ENCODE measurements at regions not wholly inside any gene's neighbourhood (a gene's known extent, or its start where the extent isn't known, plus 50 kb on each side); places are given as distances from the start of the nearest gene placed in this dataset.

GRCh38 chr3:102237181-102237580, 197.6 kb upstream of the ZPLD1 start:
- Histone ChIP-seq H3K9me3 (ENCODE audit: control insufficient read depth, low read length) (peaks cover 10% of the 10 kb centered on the region), H3K27ac (ENCODE audit: low read depth, low read length) (no peak overlapping the region), H3K9ac (ENCODE audit: extremely low read depth, low read length, poor library complexity, severe bottlenecking) (no peak overlapping the region), H3K36me3 (ENCODE audit: control insufficient read depth, insufficient read depth, low read length) (no peaks in the 10 kb centered on the region), H3K4me3 (ENCODE audit: low read length) (no peak overlapping the region), H3K27me3 (ENCODE audit: control insufficient read depth, insufficient read depth, low read length, poor library complexity, severe bottlenecking) (no peaks in the 10 kb centered on the region), H3K4me1 (ENCODE audit: control insufficient read depth, insufficient read depth, low read length) (peaks cover 2% of the 10 kb centered on the region)
- DNase-seq = no peak
- TF ChIP-seq, protein P1, sequence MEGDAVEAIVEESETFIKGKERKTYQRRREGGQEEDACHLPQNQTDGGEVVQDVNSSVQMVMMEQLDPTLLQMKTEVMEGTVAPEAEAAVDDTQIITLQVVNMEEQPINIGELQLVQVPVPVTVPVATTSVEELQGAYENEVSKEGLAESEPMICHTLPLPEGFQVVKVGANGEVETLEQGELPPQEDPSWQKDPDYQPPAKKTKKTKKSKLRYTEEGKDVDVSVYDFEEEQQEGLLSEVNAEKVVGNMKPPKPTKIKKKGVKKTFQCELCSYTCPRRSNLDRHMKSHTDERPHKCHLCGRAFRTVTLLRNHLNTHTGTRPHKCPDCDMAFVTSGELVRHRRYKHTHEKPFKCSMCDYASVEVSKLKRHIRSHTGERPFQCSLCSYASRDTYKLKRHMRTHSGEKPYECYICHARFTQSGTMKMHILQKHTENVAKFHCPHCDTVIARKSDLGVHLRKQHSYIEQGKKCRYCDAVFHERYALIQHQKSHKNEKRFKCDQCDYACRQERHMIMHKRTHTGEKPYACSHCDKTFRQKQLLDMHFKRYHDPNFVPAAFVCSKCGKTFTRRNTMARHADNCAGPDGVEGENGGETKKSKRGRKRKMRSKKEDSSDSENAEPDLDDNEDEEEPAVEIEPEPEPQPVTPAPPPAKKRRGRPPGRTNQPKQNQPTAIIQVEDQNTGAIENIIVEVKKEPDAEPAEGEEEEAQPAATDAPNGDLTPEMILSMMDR (conservative IDR thresholded peaks at IDR 0.05) = no peak
- Mint-ChIP-seq H3K36me3 (ENCODE audit: low read depth) (no peaks in the 10 kb centered on the region), H3K4me3 (no peak overlapping the region), H3K9me3 (no peaks in the 10 kb centered on the region), H3K27ac (no peak overlapping the region), H3K4me1 (peaks cover 22% of the 10 kb centered on the region), H3K27me3 (ENCODE audit: insufficient read depth) (no peaks in the 10 kb centered on the region)
- WGBS, 2 experiments (ENCODE audit: insufficient coverage in 1 of 2, insufficient read length in 1 of 2) = 85 to 100% methylated on average over 1 to 3 of the region's 3 CpGs

GRCh38 chr3:102237838-102238237, 197.0 kb upstream of the ZPLD1 start:
- H3K27me3 ChIP-seq (ENCODE audit: control insufficient read depth, insufficient read depth, low read length, poor library complexity, severe bottlenecking) = no peaks in the 10 kb centered on the region
- no peaks in the 10 kb centered on the region for H3K27me3 Mint-ChIP-seq (ENCODE audit: insufficient read depth)
- peaks cover 10% of the 10 kb centered on the region for H3K9me3 ChIP-seq (ENCODE audit: control insufficient read depth, low read length)
- no peak overlapping the region for H3K9ac ChIP-seq (ENCODE audit: extremely low read depth, low read length, poor library complexity, severe bottlenecking)
- no peak overlapping the region for H3K4me3 ChIP-seq (ENCODE audit: low read length)
- no peak overlapping the region for H3K27ac ChIP-seq (ENCODE audit: low read depth, low read length)
- H3K4me1 ChIP-seq (ENCODE audit: control insufficient read depth, insufficient read depth, low read length) = peaks cover 2% of the 10 kb centered on the region
- H3K9me3 Mint-ChIP-seq = no peaks in the 10 kb centered on the region
- TF ChIP-seq, protein P1 (conservative IDR thresholded peaks at IDR 0.05) = no peak
- peaks cover 22% of the 10 kb centered on the region for H3K4me1 Mint-ChIP-seq
- H3K36me3 ChIP-seq (ENCODE audit: control insufficient read depth, insufficient read depth, low read length) = no peaks in the 10 kb centered on the region
- H3K4me3 Mint-ChIP-seq = no peak overlapping the region
- H3K27ac Mint-ChIP-seq = no peak overlapping the region
- 93% methylated on average over 2 of the region's 2 CpGs; no CpG with 5 or more reads in 1 of the 2 experiments for WGBS, 2 experiments (ENCODE audit: insufficient coverage in 1 of 2, insufficient read length in 1 of 2)
- H3K36me3 Mint-ChIP-seq (ENCODE audit: low read depth) = no peaks in the 10 kb centered on the region
- no peak for DNase-seq

DNA sequence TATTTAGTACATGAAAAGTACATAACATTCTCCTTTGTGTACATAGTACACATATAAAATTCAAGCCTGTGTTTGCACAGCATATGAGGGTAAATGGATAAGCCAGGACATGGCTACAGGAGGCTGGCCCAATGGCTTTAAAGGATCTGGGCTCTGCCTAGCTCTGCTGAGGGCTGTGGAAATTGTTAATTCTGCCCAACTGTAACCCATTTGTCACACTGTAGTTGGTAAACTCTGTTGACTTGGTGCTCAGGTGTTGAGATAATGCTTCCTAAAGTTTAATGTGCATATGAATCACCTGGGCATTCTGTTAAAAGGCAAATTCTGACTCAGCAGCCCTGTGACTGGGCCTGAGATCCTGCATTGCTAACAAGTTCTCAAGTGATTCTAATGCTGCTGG, 196.5 kb upstream of the ZPLD1 start:
- H3K27ac Mint-ChIP-seq = no peak overlapping the region
- H3K9ac ChIP-seq (ENCODE audit: extremely low read depth, low read length, poor library complexity, severe bottlenecking) = no peak overlapping the region
- DNase-seq = peak; percentile 71
- H3K4me1 Mint-ChIP-seq = peaks cover 22% of the 10 kb centered on the region
- no peaks in the 10 kb centered on the region for H3K27me3 Mint-ChIP-seq (ENCODE audit: insufficient read depth)
- no peaks in the 10 kb centered on the region for H3K36me3 Mint-ChIP-seq (ENCODE audit: low read depth)
- H3K27me3 ChIP-seq (ENCODE audit: control insufficient read depth, insufficient read depth, low read length, poor library complexity, severe bottlenecking) = no peaks in the 10 kb centered on the region
- H3K36me3 ChIP-seq (ENCODE audit: control insufficient read depth, insufficient read depth, low read length) = no peaks in the 10 kb centered on the region
- H3K9me3 ChIP-seq (ENCODE audit: control insufficient read depth, low read length) = peaks cover 10% of the 10 kb centered on the region
- TF ChIP-seq, protein P1 (conservative IDR thresholded peaks at IDR 0.05) = no peak
- no peak overlapping the region for H3K4me3 Mint-ChIP-seq
- H3K4me1 ChIP-seq (ENCODE audit: control insufficient read depth, insufficient read depth, low read length) = peaks cover 2% of the 10 kb centered on the region
- no peak overlapping the region for H3K4me3 ChIP-seq (ENCODE audit: low read length)
- no peaks in the 10 kb centered on the region for H3K9me3 Mint-ChIP-seq
- no peak overlapping the region for H3K27ac ChIP-seq (ENCODE audit: low read depth, low read length)

All from endodermal cell (in vitro differentiated cells).